Bone marrow (tissue), 2 donors: ENCODE measurements at regions not wholly inside any gene's neighbourhood (a gene's known extent, or its start where the extent isn't known, plus 50 kb on each side); places are given as distances from the start of the nearest gene placed in this dataset.

Experiments used
- DNase-seq, 2 donors: peaks; one replicate each; lab custom pipeline; 2025; lab: John Stamatoyannopoulos, UW

DNA sequence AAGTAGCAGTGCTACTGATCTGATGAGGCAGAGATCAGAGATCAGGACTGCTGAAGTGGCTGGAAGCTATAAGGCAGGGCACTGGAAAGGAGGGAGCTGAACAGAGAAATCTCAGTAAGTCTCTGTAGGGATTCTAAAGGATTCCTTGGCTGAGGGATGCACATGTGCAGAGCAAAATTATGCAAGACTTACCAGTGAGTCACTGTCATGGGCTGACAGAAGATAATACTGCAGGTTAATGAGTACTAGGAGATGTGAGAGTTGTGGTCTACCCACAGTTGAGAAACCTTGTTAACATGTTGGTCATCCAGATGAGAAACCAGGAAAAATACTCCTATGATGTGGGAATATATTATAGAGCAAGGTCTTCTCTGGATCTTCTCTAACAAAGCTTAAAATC lies 378.1 kb downstream of the HAPSTR1 start:
- DNase-seq, result no peak

DNA sequence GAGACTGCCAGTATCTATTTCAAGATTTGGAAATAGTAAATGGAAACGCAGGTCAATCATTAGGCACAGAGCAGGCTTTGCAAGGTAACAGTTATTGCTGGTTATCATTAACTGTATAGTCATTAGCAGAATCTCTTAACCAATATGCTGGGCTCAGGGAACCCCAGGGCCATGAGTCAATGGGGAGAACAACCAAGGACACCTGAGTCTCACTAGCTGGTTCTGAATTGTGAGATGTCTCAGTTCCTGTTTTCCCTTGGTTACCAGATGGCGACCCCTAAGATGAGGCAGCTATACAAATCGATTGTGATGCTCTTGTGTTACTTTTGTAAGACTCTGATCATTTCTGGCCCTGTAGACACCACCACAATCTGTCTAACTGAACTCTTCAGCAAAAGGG lies 385.3 kb downstream of the HAPSTR1 start:
- no peak for DNase-seq

DNA sequence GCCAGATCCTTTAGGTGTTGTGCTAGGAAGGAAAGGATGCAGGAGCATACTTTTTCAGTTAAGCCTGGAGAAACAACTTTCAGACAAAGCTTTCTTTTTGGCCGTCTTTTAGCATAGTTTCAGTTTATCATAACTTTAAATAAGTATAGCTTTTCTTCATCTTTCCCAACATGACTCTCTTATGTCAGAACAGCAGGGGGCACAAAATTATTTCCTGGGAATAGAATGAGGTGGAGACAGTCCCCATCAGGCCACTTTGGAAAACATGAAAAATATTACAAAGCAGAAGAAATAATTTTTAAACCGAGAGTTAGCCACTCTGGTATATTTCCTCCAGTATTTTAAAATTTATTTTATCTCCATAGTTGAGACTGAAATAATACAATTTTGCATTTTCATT lies 387.6 kb downstream of the HAPSTR1 start:
- DNase-seq, result no peak

DNA sequence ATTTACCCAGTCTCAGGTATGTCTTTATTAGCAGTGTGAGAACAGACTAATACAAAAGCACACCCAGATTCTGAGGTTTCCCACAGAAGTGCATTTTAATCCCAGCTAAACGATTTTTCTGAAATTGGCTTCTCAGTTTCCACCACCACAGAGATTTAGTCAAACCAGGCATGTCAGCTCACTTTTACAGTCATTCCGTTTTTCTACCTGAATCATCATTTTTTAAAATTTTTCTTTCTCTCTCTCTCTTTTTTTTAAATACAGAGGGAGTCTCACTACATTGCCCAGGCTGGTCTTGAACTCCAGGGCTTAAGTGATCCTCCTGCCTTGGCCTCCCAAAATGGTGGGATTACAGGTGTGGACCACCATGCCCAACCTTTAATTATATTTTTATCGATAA lies 389.1 kb downstream of the HAPSTR1 start:
- DNase-seq, result no peak

DNA sequence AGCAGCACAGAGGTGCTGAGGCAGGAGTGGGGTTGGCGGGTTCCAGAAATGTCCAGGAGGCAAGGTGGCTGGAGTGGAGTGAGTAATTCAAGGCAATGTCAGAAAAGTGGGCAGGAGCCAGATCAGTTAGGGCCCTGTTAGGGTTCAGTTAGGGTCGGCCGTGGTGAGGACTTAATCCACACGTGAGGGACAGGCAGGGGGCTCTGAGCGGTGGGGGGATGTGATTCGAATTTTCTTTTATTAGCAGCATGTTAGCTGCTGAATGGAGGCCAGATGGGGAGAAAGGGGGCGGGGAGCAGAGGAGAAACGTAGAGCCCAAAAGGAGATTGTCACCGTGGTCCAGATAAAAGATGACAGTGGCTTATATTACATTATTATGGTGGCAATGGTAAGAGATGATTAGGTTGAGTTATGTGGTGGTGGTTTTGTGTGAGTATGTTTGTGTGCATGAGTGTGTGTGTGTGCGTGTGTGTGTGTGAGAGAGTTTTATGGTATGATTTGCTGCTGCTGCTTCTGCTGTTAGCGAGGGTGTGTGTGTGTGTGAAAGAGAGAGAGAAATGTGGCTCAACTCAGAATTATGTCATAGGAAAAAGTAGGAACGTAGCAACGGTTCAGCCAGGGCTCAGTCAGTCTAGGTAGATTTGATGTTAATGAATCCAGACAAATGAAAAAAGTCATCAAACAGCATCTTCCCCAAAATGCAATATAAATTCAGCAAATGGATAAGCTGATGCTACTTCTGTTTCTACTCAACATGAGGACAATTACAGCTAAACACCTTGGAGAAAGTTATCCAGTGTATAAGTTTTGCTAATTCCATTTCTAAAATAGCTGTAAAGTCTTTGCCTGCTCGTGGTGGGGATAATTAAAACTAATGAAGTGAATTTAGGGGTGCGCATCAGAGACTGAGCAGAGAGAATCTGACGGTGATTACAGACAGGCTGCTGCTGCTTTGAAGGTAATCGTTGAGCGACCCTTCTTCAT lies 390.6 kb downstream of the HAPSTR1 start:
- no peak for DNase-seq

DNA sequence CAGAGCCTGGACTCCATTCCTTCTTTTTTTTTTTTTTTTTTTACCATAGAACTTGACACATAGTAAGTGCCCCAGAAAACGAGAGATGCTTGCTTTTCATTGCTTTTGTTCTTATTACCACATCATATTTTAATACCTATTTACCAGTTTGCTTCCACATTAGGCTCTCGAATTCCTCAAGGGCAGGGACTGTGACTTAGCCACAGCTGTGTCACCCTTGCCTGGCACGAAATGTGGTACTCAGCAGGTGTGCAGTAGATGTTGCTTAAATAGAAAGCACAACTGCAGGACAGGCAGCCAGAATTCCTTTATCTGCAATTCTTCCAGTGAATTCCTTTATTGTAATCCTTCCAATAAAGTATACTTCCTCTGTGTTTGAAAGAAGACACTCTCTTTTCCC lies 393.0 kb downstream of the HAPSTR1 start:
- DNase-seq, result no peak

DNA sequence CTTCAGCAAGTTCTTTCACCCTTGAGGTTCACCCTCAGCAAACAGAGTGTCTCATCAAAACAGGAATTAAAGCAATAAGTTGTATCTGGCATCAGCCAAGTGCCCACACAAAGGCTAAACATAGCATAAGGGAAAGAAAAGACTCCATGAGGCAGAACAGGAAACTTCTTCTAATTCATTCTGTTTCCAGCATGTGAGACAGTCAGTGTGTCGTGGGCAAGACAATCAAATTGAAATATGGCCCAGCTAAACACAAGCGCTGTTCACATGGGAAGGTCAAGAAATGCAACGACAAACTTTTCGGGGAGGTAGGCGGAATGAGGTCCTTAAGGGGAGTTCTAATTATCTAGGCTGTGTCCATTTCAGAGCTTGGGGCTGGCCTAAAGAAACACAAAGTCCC lies 393.4 kb downstream of the HAPSTR1 start:
- no peak for DNase-seq

DNA sequence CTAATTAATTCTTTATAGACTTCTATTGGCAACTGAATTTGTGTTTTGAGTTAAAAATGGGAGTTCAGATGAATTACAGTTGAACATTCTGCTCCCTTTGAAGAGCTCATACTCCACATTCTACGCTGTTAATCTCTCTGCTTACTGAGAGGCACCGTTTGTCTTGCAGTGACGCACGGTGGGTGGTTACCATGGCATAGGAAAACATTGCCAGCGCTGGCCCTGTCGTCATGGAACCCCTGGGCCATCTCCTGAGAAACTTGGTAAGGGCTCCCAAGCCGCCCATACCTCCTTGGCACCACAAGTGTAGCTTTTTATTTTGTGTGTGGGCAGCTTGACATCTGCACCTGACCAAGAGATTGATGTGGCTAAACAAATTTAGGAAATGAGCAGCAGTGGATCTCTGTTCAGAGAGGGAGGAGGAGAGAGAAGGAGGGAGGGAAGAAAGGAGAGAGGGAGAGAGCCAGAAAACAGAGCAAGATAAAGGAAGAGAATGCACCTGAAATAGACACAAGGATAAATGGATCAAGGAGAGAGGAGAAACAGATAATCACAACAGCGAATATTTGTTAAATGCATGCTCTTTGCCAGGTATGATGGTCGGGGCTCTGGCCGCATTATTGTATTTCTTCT lies 398.5 kb downstream of the HAPSTR1 start:
- DNase-seq, result no peak

DNA sequence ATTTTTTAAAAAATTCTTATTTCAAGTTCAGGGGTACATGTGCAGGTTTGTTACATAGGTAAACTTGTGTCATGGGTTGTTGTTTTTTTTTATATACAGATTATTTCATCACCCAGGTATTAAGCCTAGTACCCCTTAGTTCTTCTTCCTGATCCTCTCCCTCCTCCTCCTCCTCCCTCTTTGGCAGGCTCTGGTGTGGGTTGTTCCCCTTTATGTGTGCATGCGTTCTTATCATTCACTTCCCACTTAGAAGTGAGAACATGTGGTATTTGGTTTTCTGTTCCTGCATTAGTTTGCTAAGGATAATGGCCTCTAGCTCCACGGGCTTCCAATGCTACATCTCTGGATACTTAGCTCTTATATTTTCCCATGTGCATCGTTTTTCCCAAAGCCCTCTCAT lies 404.4 kb downstream of the HAPSTR1 start:
- DNase-seq, result no peak

DNA sequence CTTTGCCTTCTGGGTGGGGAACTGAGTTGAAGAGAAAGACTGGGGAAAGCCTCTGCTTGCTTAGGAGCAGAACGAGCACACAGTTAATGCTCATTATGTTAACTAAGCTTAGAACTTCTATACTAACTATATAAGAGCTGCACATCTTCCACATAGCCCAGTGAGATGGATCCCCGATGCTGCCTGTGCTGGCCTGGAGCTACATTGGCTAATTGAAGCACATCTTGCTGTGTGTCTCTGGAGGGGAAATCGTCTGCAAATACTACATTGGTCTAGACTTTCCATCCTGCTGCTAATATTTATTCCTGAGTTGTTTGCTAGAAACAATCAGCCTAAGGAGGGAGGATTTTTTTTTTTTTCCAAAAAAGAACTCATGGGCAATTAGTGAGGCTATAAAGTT lies 406.3 kb downstream of the HAPSTR1 start:
- no peak for DNase-seq

DNA sequence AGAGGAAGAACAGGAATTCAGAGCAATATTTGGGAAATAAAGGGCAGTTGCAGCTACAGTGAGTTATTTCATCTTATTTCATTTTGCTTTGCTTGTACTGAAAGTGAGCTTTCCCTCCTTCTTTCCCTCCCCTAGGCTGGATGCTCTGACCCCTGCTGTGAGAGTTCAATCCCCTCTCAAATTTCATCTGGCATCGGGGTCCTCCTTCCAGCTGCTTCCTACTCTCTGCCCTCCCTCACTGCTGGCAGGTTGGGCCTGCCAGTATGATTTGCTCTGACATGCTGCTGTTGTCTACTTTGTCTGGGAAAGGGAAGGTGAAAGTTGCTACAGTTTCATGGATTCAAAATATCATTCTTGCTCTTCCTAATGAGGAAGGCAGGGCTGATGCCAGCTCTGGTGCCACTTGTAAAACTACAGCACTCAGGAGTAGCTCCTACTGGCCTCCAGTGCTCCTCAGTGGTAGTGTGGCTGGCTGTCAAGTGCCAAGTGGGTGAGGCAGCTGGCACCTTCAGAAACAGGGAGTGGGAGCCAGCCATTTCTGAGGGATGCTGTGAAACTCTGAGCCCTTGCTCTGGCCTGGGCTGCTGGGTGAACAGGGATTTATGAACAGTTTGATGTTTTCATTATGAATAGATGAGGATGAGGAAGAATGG lies 408.6 kb downstream of the HAPSTR1 start:
- DNase-seq, result no peak

DNA sequence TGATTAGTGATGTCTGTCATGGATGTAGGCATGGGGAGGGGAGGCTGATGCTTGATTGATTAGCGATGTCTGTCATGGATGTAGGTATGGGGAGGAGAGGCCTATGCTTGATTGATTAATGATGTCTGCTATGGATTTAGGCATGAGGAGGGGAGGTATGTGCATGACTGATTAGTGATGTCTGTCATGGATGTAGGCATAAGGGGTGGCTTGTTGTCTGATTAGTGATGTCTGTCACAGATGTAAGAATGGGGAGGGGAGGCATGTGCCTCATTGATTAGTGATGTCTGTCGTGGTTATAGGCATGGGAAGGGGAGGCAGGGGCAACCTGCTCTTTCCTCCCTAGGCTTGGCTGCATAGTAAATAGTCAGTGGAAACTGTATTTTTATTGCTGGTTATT lies 409.4 kb downstream of the HAPSTR1 start:
- DNase-seq, result no peak

DNA sequence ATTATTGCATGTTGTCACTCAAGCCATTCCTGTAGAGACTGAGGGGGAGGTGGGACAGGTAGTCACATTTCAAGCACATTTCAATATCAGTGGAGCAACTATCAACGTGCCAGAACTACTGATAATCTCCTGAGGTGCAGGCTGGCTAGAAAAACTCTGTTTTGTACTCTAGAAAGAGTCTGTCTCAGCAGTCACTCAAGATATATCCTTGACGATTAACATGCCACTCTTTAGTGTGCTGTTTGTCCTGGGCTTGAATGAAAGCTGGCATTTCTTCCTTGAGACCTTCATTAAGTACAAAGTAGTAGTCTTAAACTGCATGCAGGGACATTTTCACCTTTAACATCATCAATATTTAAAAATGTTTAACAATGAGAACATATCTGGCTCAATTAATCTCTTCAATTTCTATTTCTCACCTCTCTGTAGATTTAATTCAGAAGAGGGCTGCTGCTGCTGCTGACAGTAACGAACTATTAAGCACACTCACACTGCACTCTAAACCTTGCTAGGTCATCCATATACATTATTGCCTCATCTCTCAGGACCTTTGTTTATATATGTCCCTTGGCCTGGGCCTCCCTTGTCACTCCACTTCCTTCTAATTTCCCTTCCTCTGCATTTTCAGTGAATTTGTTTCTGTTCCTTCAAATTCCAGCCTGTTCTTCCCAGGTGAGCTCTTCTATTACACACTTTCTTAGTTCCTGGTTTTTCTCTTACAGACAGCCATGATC lies 412.0 kb downstream of the HAPSTR1 start:
- no peak for DNase-seq

DNA sequence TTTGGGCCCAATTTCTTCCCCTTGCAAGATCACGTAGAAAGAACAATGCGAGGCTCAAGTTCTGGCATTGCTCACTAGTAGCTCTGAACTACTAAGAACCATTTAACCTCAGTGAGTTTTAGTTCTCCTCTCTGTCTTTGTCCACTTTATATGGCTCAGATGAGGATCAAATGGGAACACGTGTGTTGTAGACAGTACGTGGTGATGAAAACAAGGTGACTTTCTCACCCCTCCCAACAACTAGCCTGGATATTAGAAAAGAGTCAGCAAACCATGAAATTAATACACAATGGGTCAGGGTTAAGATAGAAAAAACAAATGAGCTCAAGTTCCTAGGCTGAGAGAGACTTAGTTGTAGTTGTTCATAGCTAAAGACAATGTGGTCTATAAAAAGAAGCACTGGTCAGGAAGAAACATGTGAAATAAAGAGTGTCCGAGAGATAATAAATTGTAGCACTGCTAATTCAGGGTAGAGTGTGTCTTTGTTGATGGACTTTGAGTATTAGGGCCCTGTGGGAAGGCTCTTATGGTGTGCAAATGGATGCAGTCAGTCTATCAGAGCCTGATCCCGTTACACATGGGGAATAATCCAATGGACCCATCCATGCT lies 417.0 kb downstream of the HAPSTR1 start:
- no peak for DNase-seq

DNA sequence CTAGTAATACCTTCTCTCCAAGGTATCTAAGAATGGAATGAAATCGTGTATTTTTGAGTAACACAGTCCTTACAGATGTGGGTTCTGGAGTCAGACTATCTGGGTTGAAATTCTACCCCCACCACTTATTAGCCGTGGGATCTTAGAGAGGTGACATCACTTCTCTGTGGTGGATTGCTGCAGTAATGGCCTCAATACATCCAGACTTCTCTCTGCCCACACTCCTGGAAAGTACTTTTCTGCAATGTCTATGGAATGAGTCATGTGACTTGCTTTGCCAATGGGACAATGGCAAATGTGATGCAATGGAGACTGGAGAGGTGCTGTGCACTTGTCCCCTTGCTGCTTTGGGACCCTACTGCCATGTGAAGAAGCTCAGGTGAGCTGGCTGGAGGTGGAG lies 418.2 kb downstream of the HAPSTR1 start:
- DNase-seq, result no peak

DNA sequence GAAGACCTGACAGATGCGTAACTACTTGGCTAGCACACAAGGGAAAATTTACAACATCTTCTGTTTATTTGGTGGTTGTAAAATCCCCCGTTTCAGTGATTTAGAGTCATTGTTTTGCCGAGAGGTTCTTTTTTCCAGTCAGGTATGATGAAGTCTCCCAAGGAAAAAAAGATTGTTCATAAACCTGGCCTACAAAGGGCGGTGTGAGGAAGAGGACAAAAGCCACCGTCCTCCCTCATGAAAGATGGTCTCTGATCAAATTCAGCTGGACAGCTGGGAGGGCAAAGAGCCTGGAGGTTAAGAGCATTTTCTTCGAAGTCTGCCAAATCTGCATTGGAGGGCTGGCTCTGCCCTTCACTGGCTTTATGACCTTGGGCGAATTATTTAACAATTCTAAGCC lies 419.9 kb downstream of the HAPSTR1 start:
- no peak for DNase-seq

DNA sequence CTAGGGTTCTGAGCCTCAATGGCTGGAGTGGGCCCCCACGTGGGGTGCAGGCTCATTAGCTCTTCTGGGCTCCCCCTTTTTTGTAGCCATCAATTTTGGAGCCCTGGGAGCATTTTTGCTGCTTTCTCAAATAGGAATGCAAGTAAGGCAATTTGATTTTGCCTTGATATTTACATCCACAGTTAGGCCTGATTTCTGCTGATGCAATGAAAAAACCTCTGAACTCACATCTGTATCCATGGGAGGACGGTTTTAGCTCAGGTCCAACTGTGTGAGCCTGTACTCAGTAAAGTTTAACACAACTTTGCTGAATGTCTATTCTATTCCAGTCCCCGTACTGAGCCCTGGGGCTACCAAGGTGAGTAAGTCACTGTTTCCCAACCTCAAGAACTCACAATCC lies 425.0 kb downstream of the HAPSTR1 start:
- no peak for DNase-seq

DNA sequence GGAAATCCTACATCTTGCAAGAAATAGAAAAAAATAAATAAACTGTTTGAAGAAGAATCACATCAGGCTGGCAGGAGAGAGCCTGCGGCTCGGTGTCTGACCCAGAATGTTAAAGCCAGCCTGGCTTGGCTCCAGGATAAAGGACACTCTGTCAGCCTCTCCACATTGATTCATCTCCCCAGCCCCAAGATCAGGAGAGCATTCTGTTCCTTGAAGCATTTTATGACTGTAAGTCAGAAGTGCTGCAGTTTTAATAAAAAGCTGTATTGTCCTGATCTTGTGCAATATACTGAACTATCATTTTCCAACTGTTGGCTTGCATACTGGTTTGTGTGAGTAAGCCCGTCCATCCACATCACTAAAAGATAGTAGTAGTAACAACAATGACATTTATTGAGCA lies 426.6 kb downstream of the HAPSTR1 start:
- DNase-seq, result no peak

DNA sequence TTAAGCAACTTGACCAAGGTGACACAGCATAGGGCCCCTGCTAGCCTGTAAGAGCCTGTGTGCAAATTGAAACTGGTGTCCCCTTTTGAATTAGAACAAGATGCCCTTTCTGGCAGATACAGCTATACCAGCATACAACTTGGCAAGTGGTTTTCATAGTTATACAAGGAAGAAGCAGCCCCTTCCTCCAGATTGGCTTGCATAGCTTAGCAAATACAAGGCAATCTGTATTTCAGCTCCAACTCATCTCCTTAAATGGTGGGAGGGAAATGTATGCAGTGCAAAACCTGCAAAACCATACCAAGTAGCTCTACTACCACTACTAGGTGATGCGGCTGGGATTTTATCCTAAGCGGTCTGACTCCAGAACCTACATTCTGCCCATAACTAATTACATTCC lies 427.1 kb downstream of the HAPSTR1 start:
- no peak for DNase-seq

DNA sequence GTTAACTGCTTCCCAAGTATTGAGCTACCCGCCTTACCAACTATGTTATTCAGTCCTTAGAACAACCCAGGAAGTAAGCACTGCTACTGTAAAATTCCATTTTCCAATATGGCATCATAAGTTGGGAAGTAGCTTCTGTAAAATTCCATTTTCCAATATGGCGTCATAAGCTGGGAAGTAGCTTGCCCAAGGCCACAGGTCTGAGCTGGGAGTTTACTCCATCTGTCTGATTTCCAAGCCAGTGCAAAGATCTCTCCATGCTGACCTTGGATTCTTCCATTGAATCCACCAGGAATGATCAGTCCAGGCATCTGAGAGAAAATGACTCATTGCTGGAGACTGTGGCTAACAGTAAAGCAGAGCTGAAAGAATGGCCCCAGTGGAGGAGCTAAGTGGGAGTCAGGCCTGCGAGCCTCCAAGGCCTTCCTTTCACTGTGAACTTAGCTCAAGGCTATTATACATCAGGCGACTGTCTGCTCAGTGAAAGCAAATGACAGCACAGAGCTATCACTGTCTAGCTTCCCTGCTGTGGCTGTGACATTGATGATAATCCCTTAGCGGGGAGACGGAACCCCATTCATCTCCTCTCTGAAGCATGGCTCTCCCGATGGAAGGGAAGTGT lies 430.4 kb downstream of the HAPSTR1 start:
- DNase-seq, result no peak

DNA sequence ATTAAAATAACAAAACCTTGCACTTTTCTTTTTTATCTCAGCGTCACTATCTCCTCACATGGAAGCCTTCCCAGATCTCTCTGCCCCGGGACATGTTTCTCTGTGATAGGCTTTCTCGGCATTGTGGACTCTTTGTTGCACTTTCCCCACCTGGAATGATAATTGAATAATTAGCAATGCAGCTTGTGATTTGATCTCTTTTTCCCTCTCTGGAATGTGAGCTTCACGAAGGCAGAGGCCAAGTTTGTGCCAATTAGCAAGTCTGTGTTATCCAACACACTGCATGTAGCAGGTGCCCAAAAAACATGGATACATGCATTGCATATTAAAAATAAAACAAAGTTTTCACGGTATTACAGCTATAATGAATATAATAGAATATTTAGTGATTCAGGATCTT lies 431.2 kb downstream of the HAPSTR1 start:
- no peak for DNase-seq
